Keratinocyte (primary cell): ENCODE measurements at regions not wholly inside any gene's neighbourhood (a gene's known extent, or its start where the extent isn't known, plus 50 kb on each side); places are given as distances from the start of the nearest gene placed in this dataset.

Experiments used
- EZH2 ChIP-seq: IDR thresholded peaks from one replicate; pipeline ENCODE4 v1.6.1; 2012; ENCODE audit warnings: inconsistent platforms, mild to moderate bottlenecking, low read length, moderate library complexity
- TF ChIP-seq, protein P1 (sequence below), 3 experiments: IDR thresholded peaks in 1 of 3; conservative IDR thresholded peaks in 1 of 3; optimal IDR thresholded peaks in 1 of 3; 2 replicates in 2 of 3; 3 replicates in 1 of 3; pipeline versions ENCODE3 to v1.5.1; 2011; ENCODE audit warnings: low read length in 3 of 3, mild to moderate bottlenecking in 3 of 3, moderate library complexity in 2 of 3, control low read depth in 1 of 3, inconsistent platforms in 1 of 3; ENCODE audit not compliant: insufficient read depth in 2 of 3; ENCODE audit errors: extremely low read depth in 1 of 3

DNA sequence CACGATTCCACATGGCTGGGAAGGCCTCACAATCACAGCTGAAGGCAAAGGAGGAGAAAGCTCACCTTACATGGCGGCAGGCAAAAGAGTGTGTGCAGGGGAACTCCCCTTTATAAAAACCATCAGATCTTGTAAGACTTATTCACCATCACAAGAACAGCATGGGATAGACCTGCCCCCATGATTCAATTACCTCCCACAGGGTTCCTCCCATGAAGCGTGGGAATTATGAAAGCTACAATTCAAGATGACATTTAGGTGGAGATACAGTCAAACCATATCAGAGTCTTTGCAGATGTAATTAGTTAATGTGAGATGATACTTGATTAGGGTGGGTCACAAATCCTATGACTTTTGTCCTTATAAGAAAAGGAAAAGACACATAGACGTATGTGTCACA is 688.9 kb downstream of the GBE1 start:
- TF ChIP-seq, protein P1, sequence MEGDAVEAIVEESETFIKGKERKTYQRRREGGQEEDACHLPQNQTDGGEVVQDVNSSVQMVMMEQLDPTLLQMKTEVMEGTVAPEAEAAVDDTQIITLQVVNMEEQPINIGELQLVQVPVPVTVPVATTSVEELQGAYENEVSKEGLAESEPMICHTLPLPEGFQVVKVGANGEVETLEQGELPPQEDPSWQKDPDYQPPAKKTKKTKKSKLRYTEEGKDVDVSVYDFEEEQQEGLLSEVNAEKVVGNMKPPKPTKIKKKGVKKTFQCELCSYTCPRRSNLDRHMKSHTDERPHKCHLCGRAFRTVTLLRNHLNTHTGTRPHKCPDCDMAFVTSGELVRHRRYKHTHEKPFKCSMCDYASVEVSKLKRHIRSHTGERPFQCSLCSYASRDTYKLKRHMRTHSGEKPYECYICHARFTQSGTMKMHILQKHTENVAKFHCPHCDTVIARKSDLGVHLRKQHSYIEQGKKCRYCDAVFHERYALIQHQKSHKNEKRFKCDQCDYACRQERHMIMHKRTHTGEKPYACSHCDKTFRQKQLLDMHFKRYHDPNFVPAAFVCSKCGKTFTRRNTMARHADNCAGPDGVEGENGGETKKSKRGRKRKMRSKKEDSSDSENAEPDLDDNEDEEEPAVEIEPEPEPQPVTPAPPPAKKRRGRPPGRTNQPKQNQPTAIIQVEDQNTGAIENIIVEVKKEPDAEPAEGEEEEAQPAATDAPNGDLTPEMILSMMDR (optimal IDR thresholded peaks at IDR 0.05 in 1 of 3, IDR thresholded peaks at IDR 0.05 in 1 of 3, conservative IDR thresholded peaks at IDR 0.05 in 1 of 3; ENCODE audit: extremely low read depth in 1 of 3, insufficient read depth in 2 of 3, low read length in 3 of 3): no peak
- no peak for TF ChIP-seq EZH2
